Calu3 (cell line): ENCODE measurements at regions not wholly inside any gene's neighbourhood (a gene's known extent, or its start where the extent isn't known, plus 50 kb on each side); places are given as distances from the start of the nearest gene placed in this dataset.
"Not testable (repeated sequence)": the region's sequence is repeated elsewhere in the genome, so short reads cannot be mapped to it uniquely, and the experiment has no call there.

Experiments
- BruUV-seq: library from RNA; stranded (reverse); fragments of 400-500 nt; replicated peaks from 2 replicates; lab custom pipeline; 2021; lab: Mats Ljungman, UMichigan
- CTCF ChIA-PET: fragments of 300-600 bp; sonication (Branson Sonifier 250); formaldehyde crosslinking; loops from one replicate; lab custom pipeline; 2022; ENCODE audit warnings: antibody characterized with exemption; lab: Charles Lee
- DNase-seq: peaks from one replicate; pipeline ENCODE4 v3.0.0; 2022
- H3K27ac Mint-ChIP-seq: one replicate; pipeline ENCODE4 v1.8.0; 2022; ENCODE audit warnings: mixed read lengths; ENCODE audit not compliant: unreplicated experiment
- H3K27me3 Mint-ChIP-seq: one replicate; pipeline ENCODE4 v1.8.0; 2022; ENCODE audit warnings: mixed read lengths; ENCODE audit not compliant: unreplicated experiment
- H3K36me3 Mint-ChIP-seq: one replicate; pipeline ENCODE4 v1.8.0; 2022; ENCODE audit warnings: mild to moderate bottlenecking, moderate library complexity, mixed read lengths; ENCODE audit not compliant: insufficient read depth, unreplicated experiment
- H3K4me1 Mint-ChIP-seq: one replicate; pipeline ENCODE4 v1.8.0; 2022; ENCODE audit warnings: mild to moderate bottlenecking, low read depth, mixed read lengths; ENCODE audit not compliant: unreplicated experiment
- H3K4me3 Mint-ChIP-seq: one replicate; pipeline ENCODE4 v1.8.0; 2022; ENCODE audit warnings: mild to moderate bottlenecking, low read depth, moderate library complexity, mixed read lengths; ENCODE audit not compliant: unreplicated experiment
- H3K9me3 Mint-ChIP-seq: one replicate; pipeline ENCODE4 v1.8.0; 2022; ENCODE audit warnings: low read depth, mixed read lengths; ENCODE audit not compliant: unreplicated experiment
- CTCF ChIP-seq: fragments of 200-600 bp; IDR thresholded peaks from one replicate; pipeline ENCODE4 v1.8.0; 2022; ENCODE audit warnings: antibody characterized with exemption; ENCODE audit not compliant: unreplicated experiment
- intact Hi-C: fragments of 100-400 bp; cut with micrococcal nuclease; formaldehyde crosslinking; loops from one replicate; pipeline ENCODE4 v1.10.0; 2022; ENCODE audit not compliant: unreplicated experiment

- intact Hi-C loops, BruUV-seq, H3K9me3 Mint-ChIP-seq, DNase-seq, H3K27ac Mint-ChIP-seq, CTCF ChIA-PET, H3K36me3 Mint-ChIP-seq, H3K4me1 Mint-ChIP-seq, H3K4me3 Mint-ChIP-seq: not testable (repeated sequence)
- peaks cover 43% of the 10 kb centered on the region for H3K27me3 Mint-ChIP-seq
Observed at GRCh38 chr6:3672339-3672738, 79.2 kb downstream of the PXDC1 start.

GRCh38 chr6:3671382-3671781 lies 80.1 kb downstream of the PXDC1 start:
- Mint-ChIP-seq H3K27ac (no peak overlapping the region), H3K4me3 (no peak overlapping the region), H3K4me1 (no peaks in the 10 kb centered on the region), H3K36me3 (no peaks in the 10 kb centered on the region), H3K9me3 (peaks cover 8% of the 10 kb centered on the region), H3K27me3 (peaks cover 43% of the 10 kb centered on the region)
- no TSS peak for BruUV-seq
- CTCF ChIA-PET: no interaction called here
- intact Hi-C loops: no loop called here
- DNase-seq: no peak
- TF ChIP-seq CTCF: no peak

- H3K27me3 Mint-ChIP-seq: peaks cover 43% of the 10 kb centered on the region
- H3K36me3 Mint-ChIP-seq: no peaks in the 10 kb centered on the region
- H3K4me3 Mint-ChIP-seq: no peak overlapping the region
- H3K4me1 Mint-ChIP-seq: no peaks in the 10 kb centered on the region
- intact Hi-C loops: no loop called here
- CTCF ChIA-PET: no interaction called here
- TF ChIP-seq CTCF: no peak
- BruUV-seq: no TSS peak
- DNase-seq: no peak
- H3K27ac Mint-ChIP-seq: no peak overlapping the region
- peaks cover 8% of the 10 kb centered on the region for H3K9me3 Mint-ChIP-seq
Observed at GRCh38 chr6:3670356-3670755, 81.2 kb downstream of the PXDC1 start.

DNA sequence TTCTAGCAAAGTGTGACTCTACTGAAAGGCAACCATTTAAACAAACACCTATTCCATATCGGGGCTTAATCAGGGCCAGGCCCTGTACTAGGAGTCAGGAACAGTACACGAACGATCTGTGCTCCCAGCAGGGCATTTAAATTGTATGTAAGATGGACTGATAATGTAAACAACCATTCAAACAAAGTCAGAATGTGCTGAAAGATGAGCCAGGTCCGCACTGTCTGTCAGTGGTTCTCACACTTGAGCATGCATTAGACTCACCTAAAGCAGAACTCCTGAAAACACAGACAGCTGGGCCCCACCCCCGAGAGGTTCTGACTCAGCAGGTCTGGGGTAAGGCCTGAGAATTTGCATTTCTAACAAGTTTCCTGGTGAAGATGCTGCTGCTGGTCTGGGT lies 81.6 kb downstream of the PXDC1 start:
- Mint-ChIP-seq H3K27ac (no peak overlapping the region), H3K9me3 (peaks cover 5% of the 10 kb centered on the region), H3K27me3 (peaks cover 42% of the 10 kb centered on the region), H3K36me3 (no peaks in the 10 kb centered on the region), H3K4me1 (no peaks in the 10 kb centered on the region), H3K4me3 (no peak overlapping the region)
- TF ChIP-seq CTCF: no peak
- no TSS peak for BruUV-seq
- intact Hi-C loops: no loop called here
- CTCF ChIA-PET: no interaction called here
- no peak for DNase-seq

DNA sequence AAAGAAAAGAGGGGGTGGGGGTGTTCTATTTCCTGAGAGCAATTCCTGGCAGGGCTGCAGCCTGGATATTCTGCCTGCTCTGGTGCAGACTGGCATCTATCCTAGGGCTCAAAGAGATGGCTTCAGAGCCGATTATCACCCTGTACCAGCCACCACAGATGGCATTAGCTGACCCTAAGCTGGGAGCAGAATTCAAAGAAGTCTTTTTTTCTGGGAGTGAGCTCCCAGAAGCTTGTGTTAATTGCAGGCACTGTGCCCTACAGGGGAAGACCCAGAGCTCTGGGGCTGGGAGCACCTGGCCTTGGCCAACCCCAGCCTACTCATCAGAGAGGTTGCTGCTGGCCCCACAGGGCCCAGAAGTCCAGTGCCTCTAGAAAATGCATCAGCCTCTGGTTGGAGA lies 85.9 kb downstream of the PXDC1 start:
- Mint-ChIP-seq H3K36me3 (no peaks in the 10 kb centered on the region), H3K27me3 (peaks cover 42% of the 10 kb centered on the region), H3K27ac (no peak overlapping the region), H3K9me3 (peaks cover 5% of the 10 kb centered on the region), H3K4me1 (no peaks in the 10 kb centered on the region), H3K4me3 (no peak overlapping the region)
- TF ChIP-seq CTCF: no peak
- no TSS peak for BruUV-seq
- DNase-seq: no peak
- intact Hi-C loops: no loop called here
- CTCF ChIA-PET: no interaction called here
